C4-2B (cell line): ENCODE measurements at regions not wholly inside any gene's neighbourhood (a gene's known extent, or its start where the extent isn't known, plus 50 kb on each side); places are given as distances from the start of the nearest gene placed in this dataset.
"Not testable (repeated sequence)": the region's sequence is repeated elsewhere in the genome, so short reads cannot be mapped to it uniquely, and the experiment has no call there.

ENCODE experiments used
- H3K27ac ChIP-seq: fragments of 450-650 bp; 2 replicates; pipeline ENCODE4 v1.5.1; 2017
- CTCF ChIP-seq: fragments of 450-650 bp; conservative IDR thresholded peaks from 2 replicates; pipeline ENCODE4 v1.5.1; 2017; ENCODE audit warnings: mild to moderate bottlenecking
- ZFX ChIP-seq: fragments of 450-650 bp; IDR thresholded peaks from 2 replicates; pipeline ENCODE4 v1.6.1; 2017

DNA sequence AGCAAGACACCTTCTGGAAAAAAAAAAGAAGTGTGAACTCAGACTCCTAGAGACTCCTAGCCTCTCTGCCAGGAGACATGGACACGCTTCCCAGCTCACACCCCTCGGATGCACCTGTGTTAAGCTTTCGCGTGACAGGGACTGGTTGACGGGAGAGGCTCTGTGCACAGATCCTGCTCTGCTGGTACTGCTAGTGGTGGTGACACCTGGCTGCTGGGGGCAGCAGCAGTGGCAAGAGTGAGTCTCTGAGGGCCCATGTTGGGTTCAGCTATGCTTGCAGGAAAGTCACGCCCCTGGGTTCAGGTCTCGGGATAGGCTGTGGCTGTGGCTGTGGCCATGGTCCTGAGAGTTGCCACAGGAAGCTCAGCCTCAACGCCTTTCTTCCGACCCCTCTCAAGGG is 81.1 kb downstream of the XRCC2 start:
- no peak overlapping the region for H3K27ac ChIP-seq
- TF ChIP-seq CTCF (no peak), ZFX (no peak)

- H3K27ac ChIP-seq: no peak overlapping the region
Measured at GRCh38 chr7:152591976-152592375, 84.0 kb downstream of the XRCC2 start.

GRCh38 chr7:152590481-152590880 is 85.5 kb downstream of the XRCC2 start:
- no peak overlapping the region for H3K27ac ChIP-seq
- TF ChIP-seq ZFX: no peak
- TF ChIP-seq CTCF: no peak

More at GRCh38 chr7:152591976-152592375, 84.0 kb downstream of the XRCC2 start:
- TF ChIP-seq ZFX: no peak
- TF ChIP-seq CTCF: no peak

- not testable (repeated sequence) for H3K27ac ChIP-seq
Measured at GRCh38 chr7:152589821-152590220, 86.1 kb downstream of the XRCC2 start.

DNA sequence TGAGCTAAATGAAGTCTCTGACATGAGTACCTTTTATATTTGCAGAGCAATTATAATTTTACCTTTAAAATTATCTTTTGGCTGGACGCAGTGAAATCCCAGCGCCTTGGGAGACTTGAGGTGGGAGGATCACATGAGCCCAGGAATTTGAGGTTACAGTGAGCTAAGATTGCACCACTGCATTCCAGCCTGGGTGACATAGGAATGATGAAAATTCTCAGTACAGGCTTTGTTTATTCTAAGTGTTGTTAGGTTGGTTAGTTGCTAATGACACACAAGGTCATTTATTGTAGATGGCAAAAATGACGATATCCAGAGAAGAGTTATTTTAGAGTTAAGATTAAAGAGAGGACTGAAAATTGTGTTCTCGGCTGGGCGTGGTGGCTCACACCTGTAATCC is 87.6 kb downstream of the XRCC2 start:
- no peak overlapping the region for H3K27ac ChIP-seq
- TF ChIP-seq ZFX: no peak
- TF ChIP-seq CTCF: no peak

DNA sequence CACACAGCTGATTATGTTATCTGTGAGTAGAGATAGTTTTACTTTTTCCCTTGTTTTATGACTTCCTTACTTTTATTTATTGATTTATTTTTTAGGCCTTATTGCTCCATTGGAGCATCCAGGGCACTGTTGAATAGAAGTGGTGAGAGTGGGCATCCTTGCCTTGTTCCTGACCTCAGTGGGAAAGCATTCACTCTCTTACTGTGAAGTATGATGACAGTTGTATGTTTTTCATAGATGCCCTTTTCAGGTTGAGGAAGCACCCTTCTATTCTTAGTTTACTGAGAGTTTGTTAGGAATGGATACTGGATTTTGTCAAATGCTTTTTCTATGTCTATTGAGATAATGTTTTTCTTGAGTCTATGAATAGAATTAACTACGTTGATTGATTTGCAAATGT is 88.6 kb downstream of the XRCC2 start:
- TF ChIP-seq ZFX: no peak
- TF ChIP-seq CTCF: no peak
- H3K27ac ChIP-seq: no peak overlapping the region

DNA sequence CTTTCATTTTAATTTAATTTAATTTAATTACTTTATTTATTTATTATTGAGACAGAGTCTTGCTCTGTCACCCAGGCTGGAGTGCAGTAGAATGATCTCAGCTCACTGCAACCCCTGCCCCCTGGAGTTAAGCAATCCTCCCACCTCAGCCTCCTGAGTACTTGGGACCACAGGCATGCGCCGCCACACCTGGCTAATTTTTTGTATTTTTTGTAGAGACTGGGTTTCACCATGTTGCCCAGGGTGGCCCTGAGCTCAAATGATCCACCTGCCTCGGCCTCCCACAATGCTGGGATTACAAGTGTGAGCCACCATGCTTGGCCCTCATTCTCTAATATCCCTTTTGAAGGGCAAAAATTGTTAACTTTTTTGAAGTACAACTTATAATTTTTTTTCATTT is 92.9 kb downstream of the XRCC2 start:
- no peak overlapping the region for H3K27ac ChIP-seq
- TF ChIP-seq ZFX (no peak), CTCF (no peak)

DNA sequence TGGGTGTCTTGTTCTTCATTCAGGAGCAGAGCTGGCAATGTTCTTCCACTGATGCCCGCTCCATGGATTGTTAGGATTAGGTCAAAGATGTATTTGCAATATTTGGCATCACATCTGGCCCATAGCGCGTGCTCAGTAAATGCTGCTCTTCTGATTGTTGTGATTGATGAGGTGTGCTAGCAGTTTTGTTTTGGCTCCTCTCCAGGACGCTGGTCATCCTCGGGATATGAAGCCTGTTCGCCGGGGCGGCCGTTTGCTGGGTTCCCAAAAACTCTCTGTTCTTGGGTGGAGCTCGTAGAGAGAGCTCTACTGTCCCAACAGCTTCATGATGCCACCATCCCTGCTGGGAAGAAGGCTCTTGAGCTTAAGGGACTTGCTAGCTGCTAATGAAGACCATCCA is 96.9 kb downstream of the XRCC2 start:
- no peak overlapping the region for H3K27ac ChIP-seq

More for the DNA sequence above, 96.9 kb downstream of the XRCC2 start:
- TF ChIP-seq CTCF (no peak), ZFX (no peak)
